ENCODE measurements at regions not wholly inside any gene's neighbourhood (a gene's known extent, or its start where the extent isn't known, plus 50 kb on each side); places are given as distances from the start of the nearest gene placed in this dataset.

- Histone ChIP-seq H3K27ac (ENCODE audit: poor library complexity, severe bottlenecking) (no peak overlapping the region), H3K4me1 (ENCODE audit: insufficient read depth, poor library complexity, severe bottlenecking) (no peaks in the 10 kb centered on the region), H3K36me3 (ENCODE audit: low read depth) (no peaks in the 10 kb centered on the region), H3K9me3 (ENCODE audit: severe bottlenecking) (no peaks in the 10 kb centered on the region), H3K4me3 (ENCODE audit: severe bottlenecking) (no peak overlapping the region), H3K27me3 (ENCODE audit: insufficient read depth, poor library complexity, severe bottlenecking) (no peaks in the 10 kb centered on the region)
- ATAC-seq (ENCODE audit: low read depth), result no peak
- DNase-seq (ENCODE audit: low spot score), result no peak
- TF ChIP-seq CTCF (IDR thresholded peaks at IDR 0.05; ENCODE audit: poor library complexity, severe bottlenecking), result no peak
Observed at GRCh38 chr13:80572923-80573316, 232.0 kb upstream of the SPRY2 start.

GRCh38 chr13:80572308-80572922 lies 231.5 kb upstream of the SPRY2 start:
- Histone ChIP-seq H3K36me3 (ENCODE audit: low read depth) (no peaks in the 10 kb centered on the region), H3K9me3 (ENCODE audit: severe bottlenecking) (no peaks in the 10 kb centered on the region), H3K4me3 (ENCODE audit: severe bottlenecking) (no peak overlapping the region), H3K27me3 (ENCODE audit: insufficient read depth, poor library complexity, severe bottlenecking) (no peaks in the 10 kb centered on the region), H3K4me1 (ENCODE audit: insufficient read depth, poor library complexity, severe bottlenecking) (no peaks in the 10 kb centered on the region), H3K27ac (ENCODE audit: poor library complexity, severe bottlenecking) (no peak overlapping the region)
- ATAC-seq (ENCODE audit: low read depth) (no peak), DNase-seq (ENCODE audit: low spot score) (no peak)
- no peak for TF ChIP-seq CTCF (IDR thresholded peaks at IDR 0.05; ENCODE audit: poor library complexity, severe bottlenecking)

DNA sequence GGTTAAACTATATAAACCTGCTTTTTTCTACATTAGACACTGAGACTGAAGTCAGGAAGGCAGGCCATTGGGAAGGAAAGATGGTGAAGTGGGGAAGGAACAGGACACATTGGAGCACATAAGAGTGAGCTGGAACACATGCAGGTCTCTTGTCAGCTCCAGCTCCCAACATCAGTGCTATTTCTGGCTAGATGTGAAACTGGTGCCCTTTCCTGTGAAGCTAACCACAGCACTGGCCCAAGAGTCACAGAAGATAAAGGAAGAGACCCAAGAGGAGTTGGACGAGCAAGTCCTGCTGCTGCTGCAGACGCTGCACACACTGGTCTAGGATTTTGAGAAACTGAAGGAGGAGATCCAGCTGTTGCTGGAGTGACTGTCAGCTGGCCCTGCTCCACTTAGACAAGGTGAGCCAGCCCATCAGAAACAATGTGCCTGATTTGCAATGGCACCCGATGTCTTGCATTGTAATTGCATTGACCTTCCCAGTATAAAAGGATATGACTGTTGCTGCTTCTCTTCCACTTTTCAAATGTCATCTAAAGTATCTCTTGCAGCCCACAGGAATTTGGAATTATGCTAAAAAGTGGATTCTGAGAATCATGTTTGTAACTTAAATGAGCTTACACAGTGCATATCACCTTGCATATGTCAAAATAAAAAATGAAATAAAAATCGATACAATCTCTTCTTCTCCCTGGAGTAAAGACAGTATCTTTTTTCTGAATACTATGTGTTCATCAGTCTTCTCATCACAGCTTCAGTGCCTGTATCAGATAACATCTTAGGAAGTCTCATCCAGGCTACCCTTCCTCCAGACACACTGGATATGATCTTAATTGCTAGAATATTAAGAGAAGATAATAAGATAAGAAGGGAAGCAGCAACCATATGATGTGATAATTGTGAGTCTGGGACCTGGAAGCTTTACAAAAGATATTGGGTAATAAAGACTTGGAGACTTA lies 230.7 kb upstream of the SPRY2 start:
- TF ChIP-seq CTCF (IDR thresholded peaks at IDR 0.05; ENCODE audit: poor library complexity, severe bottlenecking), result no peak
- H3K36me3 ChIP-seq (ENCODE audit: low read depth), result no peaks in the 10 kb centered on the region
- no peaks in the 10 kb centered on the region for H3K27me3 ChIP-seq (ENCODE audit: insufficient read depth, poor library complexity, severe bottlenecking)
- DNase-seq (ENCODE audit: low spot score) (no peak), ATAC-seq (ENCODE audit: low read depth) (no peak)
- no peak overlapping the region for H3K4me3 ChIP-seq (ENCODE audit: severe bottlenecking)
- no peak overlapping the region for H3K27ac ChIP-seq (ENCODE audit: poor library complexity, severe bottlenecking)
- no peaks in the 10 kb centered on the region for H3K9me3 ChIP-seq (ENCODE audit: severe bottlenecking)
- no peaks in the 10 kb centered on the region for H3K4me1 ChIP-seq (ENCODE audit: insufficient read depth, poor library complexity, severe bottlenecking)

DNA sequence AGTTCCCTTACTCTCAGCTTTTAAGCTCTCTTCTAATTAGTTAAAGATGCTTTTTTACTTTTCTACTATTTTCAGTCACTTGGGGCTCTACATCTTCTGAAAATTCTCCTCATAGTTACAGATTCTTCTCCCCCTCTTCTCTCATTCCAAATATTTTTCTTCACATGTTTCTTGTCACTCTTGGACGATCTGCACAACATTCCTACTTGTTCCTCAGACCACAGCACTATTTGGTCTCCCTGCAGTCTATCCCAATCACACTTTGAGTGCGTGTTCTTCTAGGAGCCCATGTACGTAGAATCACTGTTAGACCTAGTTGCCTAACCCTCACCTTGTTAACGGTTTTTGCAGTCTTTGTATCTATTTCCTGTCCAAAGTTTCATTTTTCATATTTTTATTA lies 222.5 kb upstream of the SPRY2 start:
- no peak for DNase-seq (ENCODE audit: low spot score)
- H3K4me3 ChIP-seq (ENCODE audit: severe bottlenecking), result no peak overlapping the region
- H3K9me3 ChIP-seq (ENCODE audit: severe bottlenecking), result no peaks in the 10 kb centered on the region
- no peak overlapping the region for H3K27ac ChIP-seq (ENCODE audit: poor library complexity, severe bottlenecking)
- H3K27me3 ChIP-seq (ENCODE audit: insufficient read depth, poor library complexity, severe bottlenecking), result no peaks in the 10 kb centered on the region
- no peak for ATAC-seq (ENCODE audit: low read depth)
- no peaks in the 10 kb centered on the region for H3K4me1 ChIP-seq (ENCODE audit: insufficient read depth, poor library complexity, severe bottlenecking)
- no peak for TF ChIP-seq CTCF (IDR thresholded peaks at IDR 0.05; ENCODE audit: poor library complexity, severe bottlenecking)
- H3K36me3 ChIP-seq (ENCODE audit: low read depth), result no peaks in the 10 kb centered on the region
